ENCODE measurements at regions not wholly inside any gene's neighbourhood (a gene's known extent, or its start where the extent isn't known, plus 50 kb on each side); places are given as distances from the start of the nearest gene placed in this dataset.
A peak's percentile ranks its signal among the peaks of the same experiment; 100 is the strongest.
"Not testable (repeated sequence)": the region's sequence is repeated elsewhere in the genome, so short reads cannot be mapped to it uniquely, and the experiment has no call there.

GRCh38 chr2:150371044-150371818 lies 116.2 kb downstream of the RND3 start:
- no peak for DNase-seq (ENCODE audit: low read depth)

GRCh38 chr2:150370561-150370960 lies 116.9 kb downstream of the RND3 start:
- no peak for DNase-seq (ENCODE audit: low read depth)

- DNase-seq (ENCODE audit: low read depth) = no peak
These were observed 117.6 kb downstream of the RND3 start for GRCh38 chr2:150369862-150370261.

DNA sequence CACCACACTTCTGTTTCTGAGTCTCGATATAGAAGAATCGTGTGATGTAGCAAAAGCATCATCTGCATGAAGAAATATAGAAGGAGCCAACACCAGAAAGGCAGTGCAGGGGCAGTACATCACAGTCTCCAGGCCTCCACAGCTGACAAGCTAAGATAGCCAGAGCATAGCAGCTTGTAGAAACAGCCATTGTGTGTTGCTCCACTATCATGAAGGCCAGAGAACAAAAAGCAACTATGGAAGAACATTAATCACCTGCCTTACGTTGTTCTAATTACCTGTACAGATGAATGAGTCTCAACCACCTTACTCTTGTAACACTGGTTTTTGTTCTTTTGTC lies 129.0 kb downstream of the RND3 start:
- no peak for DNase-seq (ENCODE audit: low read depth)

DNA sequence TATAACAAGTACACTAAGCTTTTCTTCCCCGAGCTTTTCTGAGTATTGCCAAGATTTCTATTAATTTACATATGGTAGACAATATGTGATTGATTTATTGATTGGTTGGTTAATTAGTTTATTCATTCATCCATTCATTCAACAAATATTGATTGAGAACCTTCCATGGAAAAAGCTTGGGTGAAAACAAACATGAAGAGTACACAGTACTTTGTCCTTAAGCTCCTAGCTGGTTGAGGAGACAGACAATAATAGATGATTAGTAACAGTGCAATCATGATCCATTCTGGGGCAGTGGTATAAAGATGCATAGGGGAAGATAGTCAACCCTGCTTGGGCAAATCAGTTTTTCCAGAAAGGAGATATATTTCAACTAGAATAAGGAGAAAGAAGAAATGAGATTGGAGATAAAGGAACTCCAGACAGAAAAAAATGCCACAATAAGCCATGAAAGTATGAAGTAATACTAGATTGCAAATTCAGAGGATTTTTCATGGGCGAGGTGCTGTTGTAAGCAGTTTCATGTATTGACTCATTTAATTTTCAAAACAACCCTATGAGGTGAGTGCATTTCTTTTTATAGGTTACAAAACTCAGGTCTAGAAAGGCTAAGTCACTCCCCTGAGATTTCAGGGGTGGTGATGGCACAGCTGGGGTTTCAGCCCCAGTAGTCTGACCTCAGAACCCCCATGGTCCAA lies 129.5 kb downstream of the RND3 start:
- DNase-seq (ENCODE audit: low read depth) = no peak

DNA sequence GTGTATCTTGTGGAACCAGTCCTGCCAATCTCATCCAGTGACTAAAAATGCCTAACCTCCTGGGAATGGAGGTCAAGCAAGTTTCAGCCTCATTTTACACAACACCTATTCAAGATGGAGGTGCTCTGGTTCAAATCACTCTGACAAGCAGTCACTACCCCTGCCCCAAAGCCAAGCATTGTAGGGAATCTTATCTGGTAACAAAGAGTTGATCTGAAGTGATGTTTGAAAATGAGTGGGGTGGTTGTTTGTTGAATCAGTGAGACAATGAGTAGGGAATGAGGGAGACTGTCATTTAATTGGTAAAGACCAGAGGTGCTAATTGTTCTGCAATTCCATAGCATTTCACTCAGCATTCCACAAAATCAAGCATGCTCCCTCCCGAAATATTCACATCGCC lies 132.0 kb downstream of the RND3 start:
- DNase-seq (ENCODE audit: low read depth) = no peak

GRCh38 chr2:150353376-150353775 lies 134.1 kb downstream of the RND3 start:
- no peak for DNase-seq (ENCODE audit: low read depth)

DNA sequence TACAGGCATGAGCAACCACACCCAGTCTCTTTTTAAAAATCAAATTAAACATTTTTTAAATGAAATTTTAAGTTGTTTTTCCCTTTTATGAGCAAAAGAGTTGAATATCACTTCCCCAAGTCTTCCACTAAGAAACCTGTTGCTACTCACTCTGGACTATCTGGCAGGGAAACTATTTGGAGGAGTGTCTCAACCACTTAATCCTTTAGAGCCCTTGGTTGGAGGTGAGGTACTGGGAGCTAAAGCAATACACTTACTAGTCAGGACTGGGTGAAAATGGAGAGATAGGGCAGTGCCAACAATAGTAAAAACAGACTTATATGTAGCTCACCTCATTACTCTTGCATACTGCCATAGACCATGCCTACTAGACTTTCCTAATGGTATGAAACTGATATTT lies 135.5 kb downstream of the RND3 start:
- DNase-seq (ENCODE audit: low read depth) = no peak

DNA sequence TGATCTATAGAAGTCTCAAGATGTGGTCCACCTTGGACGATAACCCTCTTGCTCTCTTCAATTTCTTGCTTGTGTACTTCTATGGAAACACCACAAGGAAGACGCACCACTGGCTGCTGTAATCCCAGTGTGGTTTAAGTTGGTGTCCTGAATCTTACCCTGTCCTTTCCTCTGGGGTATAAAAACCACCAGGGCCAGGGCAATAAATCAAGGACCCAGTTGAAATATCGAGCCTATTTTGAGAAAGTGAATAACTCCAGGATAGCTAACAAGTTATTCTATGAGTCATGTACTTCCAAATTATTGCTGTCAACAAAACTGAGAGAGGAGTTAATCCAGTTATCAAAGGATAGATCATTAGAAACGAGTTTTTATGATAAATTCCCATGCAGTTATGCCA lies 137.0 kb downstream of the RND3 start:
- no peak for DNase-seq (ENCODE audit: low read depth)

- DNase-seq (ENCODE audit: low read depth) = no peak
These were observed 140.7 kb downstream of the RND3 start for GRCh38 chr2:150346806-150347205.

DNA sequence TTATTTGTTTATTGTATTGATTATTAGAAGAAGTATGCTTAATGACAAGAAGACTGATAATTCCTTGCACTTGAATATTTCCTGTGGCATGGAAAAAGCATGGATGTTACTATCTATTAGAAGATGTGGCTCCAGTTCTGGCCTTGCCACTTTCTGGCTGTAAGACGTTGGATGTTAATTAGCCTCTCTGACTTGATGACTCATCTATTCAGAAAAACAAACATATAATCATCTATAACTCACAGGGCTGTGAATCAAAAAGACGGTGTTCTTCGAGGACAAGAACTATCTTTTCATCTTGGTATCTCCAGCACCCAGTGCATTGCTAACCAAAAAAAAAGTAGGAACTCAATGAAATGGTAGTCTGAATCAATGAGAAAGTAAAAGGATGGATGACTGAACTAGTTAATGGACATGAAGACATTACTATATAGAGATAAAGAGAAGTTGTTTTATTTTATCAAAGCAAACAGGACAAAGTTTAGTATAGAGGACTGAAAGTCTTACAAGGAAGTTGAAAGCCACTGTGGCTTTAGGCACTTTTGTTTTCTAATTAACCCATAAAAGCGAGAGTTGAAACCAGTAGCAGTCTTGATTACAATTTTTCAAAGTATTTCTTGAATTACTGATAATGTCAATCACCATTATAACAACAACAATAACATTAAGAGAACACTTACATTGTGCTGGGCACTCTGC lies 145.3 kb downstream of the RND3 start:
- DNase-seq (ENCODE audit: low read depth) = no peak

DNA sequence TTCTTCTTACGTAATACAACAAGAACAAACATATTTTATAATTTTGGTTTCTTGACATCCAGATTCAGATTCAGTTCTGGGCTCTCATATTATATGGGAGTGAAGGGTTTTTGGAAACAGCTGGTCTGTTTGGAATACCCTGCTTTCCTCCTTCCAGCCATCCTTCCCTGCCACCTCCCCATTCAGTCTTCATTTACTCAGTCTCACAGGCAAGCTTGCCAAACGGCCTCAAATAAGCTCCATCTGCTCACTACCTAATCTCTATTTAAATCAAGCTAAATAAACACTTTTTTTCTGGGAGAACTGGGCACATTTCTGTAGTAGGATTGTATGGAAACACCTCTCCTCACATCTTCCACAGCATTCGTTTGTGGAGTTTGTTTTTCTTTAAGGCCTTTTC lies 147.5 kb downstream of the RND3 start:
- DNase-seq (ENCODE audit: low read depth) = peak; percentile 3

DNA sequence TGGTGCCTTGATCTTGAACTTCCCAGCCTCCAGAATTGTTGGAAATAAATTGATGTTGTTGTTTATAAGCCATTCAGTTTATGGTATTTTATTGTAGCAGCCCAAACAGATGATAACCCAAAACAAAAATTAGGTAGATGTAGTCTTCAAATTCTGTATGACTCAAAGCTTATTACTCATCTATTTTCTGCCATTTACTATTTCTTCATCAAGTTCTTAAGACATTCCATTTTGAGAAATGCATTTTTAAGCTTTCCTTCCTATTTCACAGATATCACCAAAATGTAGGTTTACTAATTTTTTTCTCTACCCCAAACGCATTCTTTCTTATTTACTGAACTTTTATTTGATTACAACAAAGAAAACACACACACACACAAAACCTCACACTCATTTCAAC lies 148.2 kb downstream of the RND3 start:
- no peak for DNase-seq (ENCODE audit: low read depth)

- DNase-seq (ENCODE audit: low read depth) = no peak
These were observed 151.9 kb downstream of the RND3 start for GRCh38 chr2:150335596-150335995.

DNA sequence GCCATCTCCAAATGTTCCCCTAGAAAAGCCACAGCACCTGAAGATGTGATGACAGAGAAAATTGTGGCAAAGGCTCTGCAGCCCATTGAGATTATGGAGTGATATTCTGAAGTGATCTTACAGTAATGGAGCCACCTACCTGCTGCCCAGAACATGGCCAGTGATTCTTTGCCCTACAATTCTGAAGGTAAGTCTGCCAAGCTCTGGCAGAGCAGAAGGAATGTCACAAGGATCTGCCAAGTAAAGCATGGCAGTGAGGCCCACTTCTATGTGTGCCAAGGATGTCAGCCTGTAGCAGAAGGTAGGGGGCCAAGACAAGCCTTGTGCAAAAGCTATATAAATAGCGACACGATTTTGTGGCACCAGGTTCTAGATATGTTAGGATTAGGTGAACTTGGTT lies 155.1 kb downstream of the RND3 start:
- no peak for DNase-seq (ENCODE audit: low read depth)

DNA sequence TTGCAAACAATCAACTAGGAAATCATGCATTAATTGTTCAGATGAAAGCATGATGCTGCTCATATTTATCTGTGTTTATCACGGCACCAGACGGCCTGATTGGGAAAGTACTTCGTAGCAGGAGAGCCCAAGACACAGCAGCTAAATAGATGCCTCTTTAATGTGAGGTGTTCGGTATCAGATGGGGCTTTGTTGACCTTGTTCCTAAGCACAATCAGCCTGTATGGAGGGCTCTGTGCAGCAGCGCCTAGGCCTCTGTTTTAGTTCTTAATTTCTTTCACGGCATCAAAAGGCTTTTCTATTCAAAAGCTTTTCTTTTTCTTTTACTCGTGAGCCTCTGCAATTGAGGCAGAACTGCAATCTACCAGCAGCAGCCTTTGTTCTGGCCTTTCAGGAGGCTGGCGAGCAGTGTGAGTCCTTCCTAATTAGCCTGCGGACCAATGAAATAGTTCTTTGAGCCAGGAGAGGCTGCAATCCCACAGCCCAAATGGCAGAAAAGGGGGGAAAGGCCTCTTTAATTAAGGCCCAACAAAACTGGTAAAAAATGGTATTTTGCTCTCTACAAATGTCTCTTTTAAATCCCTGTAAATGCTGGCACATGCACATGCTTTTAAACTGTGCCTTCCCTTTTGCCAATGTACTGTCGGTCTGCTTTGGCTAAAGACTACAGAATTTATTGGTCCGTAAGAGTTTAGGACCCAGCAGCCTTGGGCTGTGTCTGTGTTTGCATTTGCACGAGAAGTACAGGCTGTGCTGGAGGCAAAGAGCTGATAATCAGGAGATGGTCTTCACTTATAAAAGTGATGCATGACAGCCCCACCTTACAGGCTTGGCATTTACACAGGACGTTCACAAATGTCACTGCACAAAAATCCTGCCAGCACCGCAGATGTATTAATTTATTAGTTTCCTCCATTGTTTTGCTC lies 159.6 kb downstream of the RND3 start:
- DNase-seq (ENCODE audit: low read depth) = no peak

DNA sequence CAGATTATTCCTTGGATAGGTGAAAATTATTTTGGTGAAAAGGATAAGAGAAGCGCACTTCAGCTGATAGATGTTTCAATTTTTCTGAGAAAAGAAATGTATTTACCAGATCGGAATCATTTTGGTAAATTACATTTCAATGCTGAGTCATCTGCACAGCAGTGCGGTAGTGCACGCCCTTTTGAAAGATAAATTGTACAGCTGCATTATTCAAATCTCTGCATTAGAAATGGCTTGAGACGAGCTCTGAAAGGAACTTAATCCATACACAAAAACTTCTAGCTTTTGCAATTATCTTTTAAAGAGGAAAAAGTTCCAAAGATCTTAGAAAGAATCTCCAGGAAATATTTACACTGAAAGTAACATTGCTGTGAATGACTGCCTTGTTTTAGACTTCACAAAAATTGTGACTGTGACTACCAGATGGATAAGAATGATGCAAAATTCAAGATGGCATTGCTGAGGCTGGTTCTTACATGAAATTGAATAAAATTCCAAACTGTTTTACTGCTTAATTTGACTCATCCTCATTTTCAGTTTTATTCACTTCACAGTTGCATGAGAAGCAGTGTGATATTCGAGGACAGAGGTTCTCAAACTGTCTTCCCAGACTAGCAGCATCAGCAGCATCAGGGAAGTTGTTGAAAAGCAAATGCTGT lies 161.7 kb downstream of the RND3 start:
- DNase-seq (ENCODE audit: low read depth) = no peak

- not testable (repeated sequence) for DNase-seq (ENCODE audit: low read depth)
These were observed 164.4 kb downstream of the RND3 start for GRCh38 chr2:150323071-150323470.

- no peak for DNase-seq (ENCODE audit: low read depth)
These were observed 166.9 kb downstream of the RND3 start for GRCh38 chr2:150320608-150321007.

DNA sequence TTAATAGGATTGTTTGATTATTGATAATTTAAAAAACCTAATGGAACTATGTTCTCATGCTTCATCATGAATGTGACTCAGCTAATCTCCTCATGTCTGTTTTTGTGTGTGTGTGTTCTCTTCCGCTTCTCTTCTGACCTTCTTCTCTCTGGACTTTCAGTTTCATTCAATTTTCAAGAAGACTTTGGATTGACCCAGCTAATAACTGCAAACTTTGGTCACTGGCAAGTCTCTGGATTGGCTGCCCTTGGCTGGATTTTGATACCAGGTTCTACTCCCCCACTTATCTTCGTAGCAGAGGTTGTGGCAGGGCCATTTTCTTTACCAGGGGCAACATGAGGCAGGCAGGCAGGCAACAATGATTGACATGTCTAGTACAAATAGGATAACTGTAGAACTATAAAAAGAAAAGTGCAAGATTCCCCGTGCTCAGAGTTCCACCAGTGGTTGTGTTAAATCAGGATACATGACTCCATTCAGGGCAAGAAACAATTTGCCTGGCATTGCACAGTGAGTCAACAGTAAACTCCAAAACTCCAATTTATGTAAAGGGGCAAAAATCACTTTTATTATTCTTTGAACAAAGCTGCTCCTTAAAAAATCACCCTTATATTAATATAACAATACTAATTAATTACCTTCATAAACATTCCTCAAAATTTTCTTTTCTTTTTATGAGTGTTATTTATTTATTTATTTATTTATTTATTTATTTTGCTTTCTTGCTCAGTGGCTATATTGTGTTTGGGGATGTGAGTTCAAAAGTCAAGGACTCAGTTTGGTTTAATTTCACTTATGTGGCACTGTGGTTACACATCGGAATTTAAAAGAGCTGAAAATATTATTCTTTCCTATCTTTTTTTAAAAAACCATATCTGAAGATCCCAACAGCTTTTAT lies 167.6 kb downstream of the RND3 start:
- DNase-seq (ENCODE audit: low read depth) = no peak

DNA sequence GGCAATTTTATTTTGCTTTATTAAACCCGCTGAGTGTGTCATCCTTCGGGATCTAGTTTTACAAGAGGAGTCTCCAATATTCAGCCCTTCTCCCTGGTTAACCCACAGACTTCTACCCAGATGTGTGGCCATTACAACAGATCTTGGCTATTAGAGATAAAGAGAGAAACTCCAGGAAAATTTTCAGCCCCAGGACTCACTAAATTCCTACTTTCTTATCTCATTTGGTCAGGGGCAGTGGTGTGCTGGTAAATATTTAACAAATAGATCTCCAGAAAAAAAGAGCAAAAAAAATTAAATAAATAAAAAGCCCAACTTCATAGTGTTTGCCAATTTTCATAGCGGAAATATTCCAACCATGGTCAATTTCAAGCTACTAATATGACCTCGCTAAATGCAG lies 168.4 kb downstream of the RND3 start:
- no peak for DNase-seq (ENCODE audit: low read depth)
